GM12875 (cell line): ENCODE measurements at regions not wholly inside any gene's neighbourhood (a gene's known extent, or its start where the extent isn't known, plus 50 kb on each side); places are given as distances from the start of the nearest gene placed in this dataset.

Experiments
- H3K4me3 ChIP-seq: one replicate; pipeline ENCODE4 v1.5.1; 2011; ENCODE audit warnings: low read depth, low read length, control low read depth
- CTCF ChIP-seq: IDR thresholded peaks from 2 replicates; pipeline ENCODE4 v1.5.1; 2011; ENCODE audit warnings: low read depth, mild to moderate bottlenecking, control low read depth, inconsistent platforms, low read length, moderate library complexity, borderline replicate concordance; ENCODE audit not compliant: insufficient read depth

GRCh38 chr4:100075486-100076270 is 114.6 kb downstream of the DDIT4L start:
- H3K4me3 ChIP-seq = no peak overlapping the region
- no peak for TF ChIP-seq CTCF

- no peak for TF ChIP-seq CTCF
Measured at GRCh38 chr4:100075056-100075455, 115.2 kb downstream of the DDIT4L start.

GRCh38 chr4:100071506-100071905 is 118.8 kb downstream of the DDIT4L start:
- TF ChIP-seq CTCF = no peak
- H3K4me3 ChIP-seq = no peak overlapping the region

More at GRCh38 chr4:100075056-100075455, 115.2 kb downstream of the DDIT4L start:
- no peak overlapping the region for H3K4me3 ChIP-seq

- H3K4me3 ChIP-seq = no peak overlapping the region
- no peak for TF ChIP-seq CTCF
Measured at GRCh38 chr4:100070868-100071267, 119.4 kb downstream of the DDIT4L start.

GRCh38 chr4:100069207-100069606 is 119.1 kb upstream of the H2AZ1 start:
- no peak for TF ChIP-seq CTCF
- no peak overlapping the region for H3K4me3 ChIP-seq

- no peak overlapping the region for H3K4me3 ChIP-seq
- TF ChIP-seq CTCF = no peak
Measured at GRCh38 chr4:100067255-100067654, 117.2 kb upstream of the H2AZ1 start.

GRCh38 chr4:100063355-100063754 is 113.3 kb upstream of the H2AZ1 start:
- no peak for TF ChIP-seq CTCF
- H3K4me3 ChIP-seq = no peak overlapping the region
